ENCODE measurements at regions not wholly inside any gene's neighbourhood (a gene's known extent, or its start where the extent isn't known, plus 50 kb on each side); places are given as distances from the start of the nearest gene placed in this dataset.

GRCh38 chr6:106918115-106918514, 56.4 kb downstream of the CD24 start:
- DNase-seq, result peak; percentile 38

- DNase-seq, result no peak
Measured at GRCh38 chr6:106916891-106917290, 57.6 kb downstream of the CD24 start.

- no peak for DNase-seq
Measured at GRCh38 chr6:106913676-106914280, 60.8 kb downstream of the CD24 start.

GRCh38 chr6:106913111-106913510, 61.4 kb downstream of the CD24 start:
- peak; percentile 41 for DNase-seq

GRCh38 chr6:106912091-106912490, 62.4 kb downstream of the CD24 start:
- DNase-seq, result no peak

- no peak for DNase-seq
Measured at GRCh38 chr6:106910999-106911949, 63.3 kb downstream of the CD24 start.

GRCh38 chr6:106908386-106908840, 66.1 kb downstream of the CD24 start:
- no peak for DNase-seq

GRCh38 chr6:106907754-106908153, 66.8 kb downstream of the CD24 start:
- no peak for DNase-seq

GRCh38 chr6:106906232-106906631, 68.3 kb downstream of the CD24 start:
- DNase-seq, result no peak

GRCh38 chr6:106903299-106903698, 71.2 kb downstream of the CD24 start:
- DNase-seq, result no peak

- no peak for DNase-seq
Measured at GRCh38 chr6:106901062-106901461, 73.5 kb downstream of the CD24 start.

GRCh38 chr6:106899697-106900096, 74.8 kb downstream of the CD24 start:
- DNase-seq, result no peak

GRCh38 chr6:106897580-106897979, 76.9 kb downstream of the CD24 start:
- DNase-seq, result no peak

GRCh38 chr6:106895703-106896040, 78.9 kb downstream of the CD24 start:
- no peak for DNase-seq

- no peak for DNase-seq
Measured at GRCh38 chr6:106894978-106895702, 79.4 kb downstream of the CD24 start.

GRCh38 chr6:106892186-106892585, 82.3 kb downstream of the CD24 start:
- DNase-seq, result no peak

GRCh38 chr6:106890447-106890846, 84.1 kb downstream of the CD24 start:
- DNase-seq, result no peak

GRCh38 chr6:106889692-106890091, 84.8 kb downstream of the CD24 start:
- no peak for DNase-seq

GRCh38 chr6:106886922-106887797, 87.4 kb downstream of the CD24 start:
- peak; percentile 15 for DNase-seq

GRCh38 chr6:106886081-106886843, 88.3 kb downstream of the CD24 start:
- DNase-seq, result no peak

- peak; percentile 28 for DNase-seq
Measured at GRCh38 chr6:106885679-106886078, 88.8 kb downstream of the CD24 start.
